IPS-NIHi7 (cell line): ENCODE measurements at regions not wholly inside any gene's neighbourhood (a gene's known extent, or its start where the extent isn't known, plus 50 kb on each side); places are given as distances from the start of the nearest gene placed in this dataset.

Source experiments
- DNase-seq: peaks from one replicate; pipeline ENCODE4 v3.0.0; 2012; ENCODE audit warnings: mixed read lengths; ENCODE audit errors: extremely low spot score

DNA sequence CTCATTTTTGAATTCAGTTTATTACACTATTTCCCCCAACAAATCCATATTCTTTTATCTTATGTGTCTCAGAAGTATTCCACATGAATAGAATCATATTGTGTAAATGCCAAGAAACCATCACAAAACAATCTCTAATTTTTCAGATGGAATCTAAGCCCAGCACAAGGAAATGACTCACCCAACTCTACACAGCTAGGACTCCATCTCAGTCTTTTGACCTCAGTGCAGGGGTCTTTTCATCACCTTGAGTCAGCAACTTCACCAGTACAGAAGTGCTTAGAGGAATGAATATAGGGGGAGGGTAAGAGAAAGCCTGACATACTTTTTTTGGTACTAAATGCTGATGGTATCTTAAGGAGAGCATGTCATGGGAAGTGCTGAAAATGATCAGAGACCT, 169.3 kb upstream of the LRRN1 start:
- no peak for DNase-seq

DNA sequence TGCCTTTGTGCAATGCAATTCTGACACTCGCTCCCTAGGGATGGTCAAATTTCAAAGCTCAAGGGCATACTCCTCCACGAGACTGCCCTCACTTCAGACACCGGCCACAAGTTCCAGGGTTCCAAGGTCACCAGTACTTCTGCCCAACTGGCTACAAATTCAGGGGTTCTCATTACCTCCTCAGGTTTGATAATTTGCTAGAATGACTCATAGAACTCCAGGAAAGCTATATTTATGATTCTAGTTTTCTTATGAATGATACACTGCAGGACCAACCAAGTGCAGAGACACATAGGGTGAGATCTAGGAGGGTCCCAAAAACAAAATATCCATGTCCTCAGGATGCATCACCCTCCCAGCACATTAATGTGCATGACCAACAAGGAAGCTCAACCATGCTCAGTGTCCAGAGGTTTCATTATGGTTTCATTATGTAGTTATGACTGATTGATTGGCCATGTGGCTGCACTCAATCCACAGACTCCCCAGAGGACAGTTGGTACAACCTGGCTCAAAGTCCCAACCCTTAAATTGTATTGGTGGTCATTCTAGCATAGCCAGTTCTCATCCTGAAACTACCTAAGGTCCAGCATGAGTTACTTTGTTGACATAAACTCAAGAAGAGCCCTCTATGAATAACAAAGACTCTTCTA, 170.4 kb upstream of the LRRN1 start:
- DNase-seq, result no peak

DNA sequence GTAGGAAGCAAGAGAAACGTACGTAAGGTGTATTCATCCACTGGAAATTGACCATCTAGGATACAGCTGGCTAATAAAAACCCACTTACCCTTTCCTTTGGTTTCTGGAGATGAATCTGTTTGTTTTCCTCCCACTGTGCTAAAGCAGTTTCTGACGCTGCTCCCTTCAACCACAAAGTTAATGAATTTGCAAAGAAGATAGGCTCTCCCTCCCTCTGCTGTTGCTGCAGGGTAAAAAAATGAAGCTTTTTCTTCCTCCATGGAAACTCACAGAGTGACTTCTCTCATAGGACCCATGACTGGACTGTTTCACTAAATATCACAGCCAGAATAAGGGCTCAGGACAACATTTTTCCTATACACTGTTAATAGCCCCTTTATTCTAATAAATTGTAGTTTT, 172.1 kb upstream of the LRRN1 start:
- DNase-seq, result no peak

DNA sequence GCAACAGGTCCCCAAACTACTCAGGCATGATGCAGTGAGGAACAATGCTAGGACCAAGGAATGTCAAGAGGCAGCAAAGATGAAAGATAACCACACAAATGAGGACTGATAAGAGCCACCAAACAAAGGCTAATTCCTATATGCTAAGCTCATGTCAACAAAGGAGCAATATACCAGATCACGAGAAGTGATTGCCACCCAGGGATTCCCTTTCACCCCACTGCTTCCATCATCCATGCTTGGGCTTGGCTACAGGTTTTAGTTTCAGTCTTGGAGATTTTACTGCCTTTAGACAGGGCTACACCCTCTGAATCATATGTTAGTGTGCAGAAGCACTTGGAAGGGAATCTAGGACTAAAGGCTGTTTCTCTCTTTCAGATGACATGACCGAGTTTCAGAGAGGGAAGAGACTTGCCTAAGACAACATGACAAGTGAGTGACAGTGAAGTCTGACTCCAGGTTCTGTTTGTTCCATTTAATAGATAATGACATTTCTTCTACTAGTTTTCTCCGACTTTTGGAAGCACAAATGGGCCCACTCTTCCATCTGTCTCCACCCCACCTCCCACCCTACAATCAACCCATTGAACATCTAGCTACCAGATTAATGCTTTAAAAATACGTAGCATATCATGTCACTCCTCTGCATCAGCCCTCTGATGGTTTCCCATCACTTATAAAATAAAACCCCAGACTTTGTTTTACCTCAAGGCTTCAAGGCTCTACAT, 173.5 kb upstream of the LRRN1 start:
- DNase-seq, result peak; percentile 19

DNA sequence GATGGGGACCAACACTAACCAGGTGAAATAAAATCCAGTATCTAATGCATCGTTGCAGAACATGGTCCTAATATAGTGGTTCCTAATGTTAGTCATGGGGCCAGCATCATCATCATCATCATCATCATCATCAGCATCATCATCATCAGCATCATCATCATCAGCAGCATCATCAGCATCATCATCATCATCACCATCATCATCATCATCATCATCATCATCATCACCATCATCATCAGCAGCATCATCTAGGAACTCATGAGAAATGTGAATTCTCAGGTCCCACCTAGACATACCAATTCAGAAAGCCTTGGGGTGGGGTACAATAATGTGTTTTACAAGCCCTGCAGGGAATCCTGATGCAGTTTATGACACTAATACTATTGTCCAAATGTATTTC, 179.4 kb upstream of the LRRN1 start:
- DNase-seq, result no peak

DNA sequence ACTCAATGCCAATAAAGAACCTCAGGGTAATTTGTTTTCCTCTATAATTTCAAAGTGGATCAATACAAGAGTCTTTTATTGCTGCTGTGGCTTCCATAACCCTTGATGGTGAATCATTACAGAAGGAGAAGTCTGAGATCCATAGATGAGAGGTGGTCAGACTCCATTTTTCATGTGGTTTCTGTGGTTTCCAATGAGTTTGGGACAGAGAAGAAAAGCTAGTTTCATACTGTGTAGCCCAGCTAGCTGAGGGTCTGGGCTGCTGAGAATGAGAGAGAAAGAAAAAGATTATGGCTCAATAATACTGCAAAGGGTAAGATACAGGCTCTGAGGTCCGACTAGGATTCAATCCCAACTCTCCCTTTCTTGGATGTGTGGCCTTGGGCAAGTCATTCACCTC, 180.6 kb upstream of the LRRN1 start:
- no peak for DNase-seq

DNA sequence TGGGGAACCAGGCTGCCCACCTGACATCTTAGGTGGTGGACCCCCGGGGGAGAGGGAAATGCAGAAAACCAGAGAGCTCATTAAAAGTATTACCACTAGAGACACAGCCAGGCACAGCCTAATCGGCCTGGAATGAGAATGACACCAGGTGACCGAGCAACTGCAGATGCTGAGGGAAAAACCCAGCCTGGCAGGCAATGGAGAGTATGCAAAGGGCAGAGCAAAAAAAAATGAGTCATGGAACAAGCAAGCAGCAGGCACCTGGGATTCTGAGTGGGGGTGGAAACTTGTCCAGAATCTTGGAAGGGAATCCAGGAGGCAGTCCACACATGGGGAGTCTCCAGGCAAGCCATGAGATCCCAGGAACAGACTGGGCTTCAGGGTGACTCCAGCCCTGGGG, 183.7 kb upstream of the LRRN1 start:
- no peak for DNase-seq

DNA sequence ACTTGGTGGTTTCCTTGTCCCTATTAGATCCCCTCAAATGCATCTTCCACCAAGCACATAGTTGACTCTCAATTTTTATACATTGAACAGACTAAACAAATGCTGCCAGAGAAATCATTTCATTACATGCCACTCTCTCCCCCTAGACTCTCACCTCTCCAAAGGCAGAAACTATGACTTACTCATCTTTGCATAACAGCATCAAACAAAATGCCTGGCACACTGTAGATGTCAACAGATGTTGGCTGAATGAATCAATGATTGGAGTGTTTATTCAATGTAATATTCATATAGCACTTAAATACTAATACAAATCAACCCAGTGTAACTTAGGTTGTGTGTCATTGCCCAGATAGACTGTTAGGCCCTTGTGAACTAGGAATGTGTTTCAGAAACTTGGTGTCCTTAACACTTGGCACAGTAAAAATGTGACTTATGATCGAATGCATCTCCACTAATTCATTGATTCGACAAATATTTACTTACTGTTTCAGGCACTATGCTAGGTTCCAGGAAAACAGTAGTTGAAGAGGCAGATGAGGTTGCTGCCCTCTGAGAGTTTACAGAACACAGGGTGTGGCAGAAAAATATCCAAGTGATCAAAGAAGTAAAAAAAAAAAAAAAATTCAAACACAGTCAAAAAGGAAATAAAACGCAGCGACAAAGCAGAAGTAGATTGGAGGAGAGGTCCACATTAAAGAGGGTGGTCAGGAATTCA, 188.5 kb upstream of the LRRN1 start:
- no peak for DNase-seq

DNA sequence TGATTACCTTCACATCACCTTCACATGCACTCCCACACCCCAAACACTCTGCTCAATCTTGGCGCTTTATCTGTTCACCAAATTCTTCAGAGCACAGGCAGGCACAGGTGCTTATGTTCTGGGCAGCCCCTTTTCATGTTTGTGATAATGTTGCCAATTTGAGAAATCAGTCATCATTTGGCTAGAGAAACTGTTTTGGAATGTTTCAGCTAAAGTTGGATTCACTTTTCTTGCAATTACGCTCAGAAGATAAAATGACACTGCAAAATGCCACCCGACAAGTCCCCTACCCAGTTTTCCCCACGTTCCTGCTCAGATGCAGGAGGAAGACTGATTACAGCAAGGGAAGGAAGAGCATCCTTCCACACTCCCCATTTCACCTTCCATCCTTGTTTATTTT, 192.9 kb upstream of the LRRN1 start:
- no peak for DNase-seq

DNA sequence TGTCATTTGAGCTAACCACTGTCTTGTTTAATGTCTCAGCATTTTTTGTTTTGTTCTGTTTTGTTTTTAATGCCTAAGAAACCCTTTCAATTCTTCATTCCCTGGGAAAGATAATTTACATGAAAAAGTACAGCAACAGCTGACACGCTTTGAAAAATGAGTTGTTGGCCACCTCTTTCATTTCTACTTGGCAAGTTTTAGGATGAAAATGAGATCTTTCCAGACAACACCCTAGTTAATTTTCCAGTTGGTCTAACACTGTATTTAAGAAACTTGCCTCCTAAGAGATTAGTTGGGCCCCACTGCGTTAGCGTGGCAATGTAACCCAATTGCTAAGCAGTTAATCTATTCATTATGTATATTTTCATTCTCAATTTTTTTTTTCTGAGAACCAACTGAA, 194.0 kb upstream of the LRRN1 start:
- no peak for DNase-seq

DNA sequence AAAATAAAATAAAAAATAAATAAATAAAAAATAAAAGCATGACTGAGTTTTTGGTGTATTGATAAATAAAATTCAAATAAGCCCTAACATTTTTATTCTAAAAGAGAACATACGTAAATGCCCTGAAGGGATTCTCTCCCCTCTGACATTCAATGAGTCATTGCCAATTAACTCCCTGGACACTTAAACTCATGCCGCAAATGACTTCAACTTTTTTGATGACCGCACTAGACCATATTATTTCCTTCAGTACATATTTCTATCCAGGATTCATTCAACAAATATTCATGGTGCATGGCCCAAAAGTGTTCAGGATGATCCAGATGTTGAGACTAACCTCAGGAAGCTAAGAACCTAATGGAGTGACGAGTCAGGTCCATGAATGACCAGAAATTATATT, 195.9 kb upstream of the LRRN1 start:
- DNase-seq, result no peak

DNA sequence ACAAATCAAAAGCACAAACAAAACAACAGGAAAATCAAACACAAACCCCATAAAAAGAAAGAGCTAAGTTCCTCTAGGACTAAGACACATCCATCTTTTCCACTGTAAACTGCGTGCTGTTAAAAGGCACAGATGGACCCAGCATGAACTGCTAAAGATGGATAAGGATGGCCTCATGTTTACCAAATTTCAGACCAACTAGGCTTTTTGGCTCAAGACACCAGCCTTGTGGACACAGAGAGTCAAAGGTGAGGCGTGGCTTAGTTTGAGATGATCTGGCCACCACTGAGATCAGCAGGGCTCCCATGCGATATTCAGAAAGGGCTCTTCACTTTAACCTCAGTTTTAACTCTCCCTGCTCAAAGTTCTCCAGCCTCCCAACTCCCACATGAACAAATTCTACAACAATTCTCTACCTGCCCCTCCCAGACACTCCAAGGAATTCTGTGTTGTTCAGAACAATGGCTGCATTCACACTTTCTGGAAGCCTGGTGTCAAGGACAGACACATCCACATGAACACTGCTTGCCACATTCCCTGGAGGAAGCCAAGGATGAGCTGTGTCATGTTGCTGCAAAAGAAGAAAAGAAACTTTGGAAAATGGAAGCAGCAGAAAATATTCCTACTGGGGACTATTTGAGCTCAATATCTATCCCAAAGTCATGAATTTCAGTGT, 198.4 kb upstream of the LRRN1 start:
- DNase-seq, result no peak

DNA sequence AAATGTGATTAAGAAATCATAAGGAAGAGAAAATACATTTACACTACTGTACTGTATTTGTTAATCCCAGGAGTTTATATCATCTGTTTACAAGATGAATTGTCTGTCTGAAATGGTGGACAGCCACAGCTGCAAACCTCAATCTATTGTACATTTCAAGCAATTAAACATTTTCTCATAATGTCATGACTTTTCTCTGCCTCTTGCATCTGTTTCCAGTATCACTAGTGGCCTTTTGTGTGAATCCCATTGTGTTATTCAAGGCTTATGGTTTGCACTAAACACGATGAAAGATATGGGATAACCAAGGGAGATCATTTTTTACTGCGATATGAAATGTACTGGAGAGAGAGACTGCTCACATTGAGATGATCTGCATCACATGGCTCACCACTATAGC, 200.2 kb upstream of the LRRN1 start:
- DNase-seq, result no peak

DNA sequence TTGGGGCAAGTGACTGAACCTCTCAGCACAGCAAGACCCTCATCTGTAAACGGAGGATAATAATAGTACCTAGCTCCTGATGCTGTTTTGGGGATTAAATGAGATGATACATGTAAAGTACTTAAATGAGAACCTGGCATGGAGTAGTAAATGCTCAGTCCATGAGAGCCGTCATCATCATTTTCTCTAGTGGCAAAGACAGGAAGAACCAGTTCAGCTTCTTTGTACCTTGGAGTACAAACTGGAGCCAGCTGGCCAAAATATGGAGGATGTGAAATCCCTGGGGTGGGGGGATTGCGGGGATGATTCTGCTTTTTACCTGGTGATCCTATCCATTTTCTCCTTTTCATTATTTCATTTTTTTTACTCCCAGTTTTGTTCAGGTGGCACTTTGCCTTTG, 204.2 kb upstream of the LRRN1 start:
- no peak for DNase-seq

DNA sequence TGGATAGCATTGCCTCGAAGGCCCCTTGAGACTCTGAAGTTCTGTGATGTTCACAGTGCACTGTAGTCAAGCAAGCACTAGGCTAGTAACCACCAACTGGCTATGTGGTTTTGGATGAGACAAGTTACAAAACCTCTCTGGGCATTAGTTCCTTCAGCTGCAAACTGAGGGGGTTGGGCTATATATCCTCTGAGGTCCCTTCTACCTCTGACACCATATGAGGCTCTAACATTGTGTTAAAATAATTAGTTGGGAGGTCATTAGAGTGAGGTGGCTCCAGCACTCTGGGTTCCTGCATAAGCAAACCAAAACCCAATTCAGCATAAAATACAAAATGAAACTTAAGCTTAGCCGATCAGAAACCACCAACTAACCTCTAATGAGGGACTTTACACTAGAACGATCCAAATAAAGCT, 209.5 kb upstream of the LRRN1 start:
- no peak for DNase-seq

DNA sequence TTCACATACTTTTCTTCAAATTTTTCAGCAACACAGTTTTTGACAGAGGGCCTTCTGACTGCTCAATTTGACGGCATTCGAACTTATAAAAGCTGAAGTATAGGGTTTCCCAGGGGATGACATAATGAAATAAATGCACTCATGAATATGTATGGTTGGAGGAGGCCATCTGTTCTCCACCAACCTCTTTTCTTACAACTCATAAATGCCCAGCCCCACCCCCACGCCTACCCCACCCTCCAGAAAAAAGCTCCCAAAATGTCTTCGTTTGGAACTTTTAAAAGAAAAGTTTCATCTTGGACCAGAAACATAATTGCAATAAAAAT, 211.6 kb upstream of the LRRN1 start:
- DNase-seq, result no peak

DNA sequence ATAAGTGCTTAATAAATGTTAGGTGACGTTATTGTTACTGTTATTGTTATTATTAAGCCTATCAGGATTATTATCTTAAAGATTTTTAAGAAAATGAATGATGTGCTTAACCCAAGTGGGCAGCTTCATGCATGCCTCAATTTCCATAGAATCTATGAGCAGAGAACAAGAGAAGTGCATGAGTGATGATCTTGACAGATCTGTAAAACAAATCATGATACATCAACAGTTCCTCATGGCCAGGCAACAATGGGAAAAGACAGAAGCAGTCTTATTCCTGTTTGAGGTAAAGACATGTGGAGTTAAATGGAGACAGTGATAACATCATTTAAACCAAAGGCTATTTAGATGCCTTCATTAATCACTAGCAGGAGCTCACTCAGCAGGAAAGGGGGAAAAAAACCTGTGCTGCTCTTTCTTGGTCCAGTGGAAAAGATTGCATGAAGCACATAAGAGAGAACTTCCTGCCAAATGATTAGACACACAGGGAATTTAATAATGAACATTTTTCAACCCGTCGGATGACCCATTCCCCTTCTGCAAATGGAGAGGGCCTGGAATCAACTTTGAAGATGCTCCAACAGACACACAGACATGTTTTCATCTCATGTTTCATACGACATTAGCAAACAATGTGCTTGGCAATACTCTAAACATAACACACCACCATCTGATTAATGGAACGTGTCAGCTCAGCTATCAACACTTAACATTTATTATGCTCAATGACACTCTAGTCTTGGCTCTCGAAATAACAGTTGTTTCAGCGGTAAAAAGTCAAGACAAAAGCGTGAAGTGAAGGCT, 212.2 kb upstream of the LRRN1 start:
- no peak for DNase-seq

DNA sequence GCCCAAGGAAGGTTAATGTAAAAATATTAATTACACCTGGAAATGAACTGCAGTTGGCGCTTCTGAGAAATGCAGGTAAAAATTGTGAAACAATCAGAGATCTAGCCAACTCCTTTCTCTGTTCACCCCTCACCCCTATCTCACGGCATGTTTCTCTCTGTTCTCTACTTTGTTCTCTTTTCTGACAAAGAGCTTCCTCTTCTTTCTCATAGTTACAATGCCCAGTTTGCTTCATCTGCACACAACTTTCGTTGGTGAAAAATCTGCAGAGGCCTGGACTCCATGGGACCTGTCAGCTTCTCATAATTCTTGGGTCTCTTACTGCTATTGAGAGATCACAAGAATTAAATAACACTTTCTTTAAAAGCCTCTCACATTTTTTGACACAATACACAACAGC, 212.9 kb upstream of the LRRN1 start:
- no peak for DNase-seq

DNA sequence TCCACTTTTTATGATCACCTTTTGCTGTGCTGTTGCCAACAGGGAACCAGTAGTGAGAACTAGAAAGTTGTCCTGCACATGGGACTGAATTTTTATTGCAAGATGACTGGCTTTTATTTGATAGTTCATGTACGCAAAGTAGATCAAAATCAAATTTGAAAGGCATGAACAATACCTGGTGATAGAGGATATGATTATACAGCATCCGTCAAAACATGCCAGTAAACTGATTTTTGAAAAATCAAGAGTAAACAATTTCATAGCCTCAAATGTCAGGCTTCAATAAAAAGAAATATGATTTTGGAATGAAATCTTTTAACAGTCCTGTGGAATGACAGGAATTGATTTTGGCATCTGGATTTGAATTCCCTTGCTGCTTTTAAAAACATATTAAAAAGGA, 219.6 kb upstream of the LRRN1 start:
- DNase-seq, result no peak

DNA sequence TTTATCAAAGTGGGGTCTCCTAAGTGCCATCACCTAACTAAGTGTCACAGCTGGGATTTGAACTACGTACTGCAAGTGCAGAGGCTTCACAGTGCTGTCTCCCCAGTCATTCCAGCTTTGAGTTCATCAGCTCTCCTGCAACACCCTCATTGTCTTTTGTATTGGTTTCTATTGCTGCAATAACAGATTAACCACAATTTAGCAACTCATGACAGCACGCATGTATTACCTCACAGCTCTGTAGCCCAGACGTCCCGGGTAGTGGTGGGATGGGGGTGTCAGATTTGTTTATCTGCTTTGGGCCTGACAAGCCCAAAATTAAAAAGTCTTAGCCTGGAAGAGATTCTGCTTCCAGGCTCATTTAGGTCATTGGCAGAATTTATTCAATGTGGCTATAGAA, 220.5 kb upstream of the LRRN1 start:
- no peak for DNase-seq

DNA sequence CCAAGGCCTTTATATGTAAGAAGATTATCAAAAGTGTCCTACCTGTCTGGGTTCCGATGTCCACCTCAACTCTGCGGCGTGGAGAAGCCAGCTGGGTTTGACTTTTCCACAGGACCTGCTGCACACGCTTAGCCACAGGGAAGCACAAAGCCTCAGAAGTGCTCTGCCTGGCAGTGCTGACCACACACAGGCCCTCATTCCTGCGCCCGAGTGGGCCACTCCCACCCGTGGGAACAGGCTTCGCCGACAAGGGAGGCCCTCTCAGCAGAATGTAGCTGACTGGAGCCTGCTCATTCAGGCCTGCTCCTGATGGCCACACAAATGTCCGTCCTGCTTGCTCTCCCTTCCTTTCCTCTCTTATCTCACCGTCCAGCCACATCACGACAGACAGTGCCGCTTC, 221.4 kb upstream of the LRRN1 start:
- no peak for DNase-seq

DNA sequence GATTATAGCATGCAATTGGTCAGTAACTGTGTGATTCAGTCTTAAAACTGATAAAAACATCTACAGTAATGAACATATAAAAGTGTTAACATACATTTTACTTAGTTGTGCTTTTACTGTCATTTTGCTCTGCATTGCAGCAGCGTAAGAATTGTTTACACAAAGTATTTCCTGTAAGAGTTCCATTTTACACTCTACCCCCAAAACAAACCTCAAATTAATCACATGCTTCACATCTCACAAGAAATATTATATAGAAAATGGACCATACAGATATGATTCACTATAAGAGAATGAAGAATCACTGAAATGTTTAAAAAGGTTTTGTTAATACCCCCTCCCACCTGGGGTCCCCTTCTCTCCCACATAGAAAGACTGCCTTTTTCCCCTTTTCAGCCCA, 225.9 kb upstream of the LRRN1 start:
- no peak for DNase-seq
